ENCODE measurements at regions not wholly inside any gene's neighbourhood (a gene's known extent, or its start where the extent isn't known, plus 50 kb on each side); places are given as distances from the start of the nearest gene placed in this dataset.

DNA sequence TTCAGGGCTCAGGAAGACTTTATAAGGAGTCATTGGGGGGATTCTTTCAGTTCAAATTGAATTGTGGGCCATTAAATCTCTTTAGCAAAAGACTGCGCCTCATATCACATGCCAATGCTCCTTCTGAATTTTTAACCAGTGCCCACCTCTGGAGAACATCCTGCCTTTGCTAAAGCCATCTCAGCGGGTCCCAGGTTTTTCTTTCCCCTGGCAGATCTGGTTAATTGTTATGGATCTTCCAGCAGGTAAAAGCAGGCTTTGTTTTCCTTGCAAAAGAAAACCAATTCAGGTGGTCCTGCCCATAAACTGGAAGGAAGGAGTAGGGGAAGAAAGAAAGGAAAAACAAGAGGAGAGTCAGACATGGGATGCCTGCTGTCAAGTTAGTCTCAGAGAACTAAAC lies 298.2 kb downstream of the LRFN2 start:
- intact Hi-C loops (cut with micrococcal nuclease) = no loop called here

GRCh38 chr6:40287296-40287850 lies 299.8 kb downstream of the LRFN2 start:
- Histone ChIP-seq H3K36me3 (no peaks in the 10 kb centered on the region), H3K27me3 (ENCODE audit: low read depth) (peaks cover 96% of the 10 kb centered on the region), H3K9me3 (replicated peaks) (no peaks in the 10 kb centered on the region), H3K4me1 (no peaks in the 10 kb centered on the region), H3K4me3 (no peak overlapping the region), H3K27ac (replicated peaks) (no peak overlapping the region)
- TF ChIP-seq CTCF (IDR thresholded peaks at IDR 0.05; ENCODE audit: borderline replicate concordance) = no peak
- intact Hi-C loops (cut with micrococcal nuclease) = no loop called here
- DNase-seq = no peak

More for the DNA sequence above, 298.2 kb downstream of the LRFN2 start:
- TF ChIP-seq CTCF (IDR thresholded peaks at IDR 0.05; ENCODE audit: borderline replicate concordance) = no peak
- H3K9me3 ChIP-seq (replicated peaks) = no peaks in the 10 kb centered on the region
- no peak for DNase-seq
- H3K4me1 ChIP-seq = no peaks in the 10 kb centered on the region
- no peaks in the 10 kb centered on the region for H3K36me3 ChIP-seq
- peaks cover 99% of the 10 kb centered on the region for H3K27me3 ChIP-seq (ENCODE audit: low read depth)
- no peak overlapping the region for H3K27ac ChIP-seq (replicated peaks)
- H3K4me3 ChIP-seq = no peak overlapping the region

DNA sequence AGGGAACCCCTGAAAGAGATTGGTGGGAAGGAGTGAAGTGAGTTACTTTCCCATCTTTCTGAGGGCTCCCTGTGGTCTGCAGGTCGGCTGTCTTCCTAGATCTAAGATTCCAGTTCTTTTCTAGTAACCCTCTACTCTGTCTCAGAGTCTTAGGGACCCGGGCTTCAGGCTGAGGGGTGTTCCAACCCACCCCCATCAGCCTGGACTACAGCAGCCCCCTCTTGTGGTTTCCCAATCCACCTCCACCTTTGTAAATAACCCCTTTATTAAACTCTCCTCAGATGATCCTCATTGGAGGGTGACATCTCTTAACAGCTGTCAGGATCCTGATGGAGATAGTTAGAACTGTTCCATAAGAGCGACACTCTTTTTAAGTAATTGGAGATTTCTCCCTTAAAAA lies 300.4 kb downstream of the LRFN2 start:
- no peaks in the 10 kb centered on the region for H3K4me1 ChIP-seq
- H3K36me3 ChIP-seq = no peaks in the 10 kb centered on the region
- peaks cover 96% of the 10 kb centered on the region for H3K27me3 ChIP-seq (ENCODE audit: low read depth)
- H3K9me3 ChIP-seq (replicated peaks) = no peaks in the 10 kb centered on the region
- intact Hi-C loops (cut with micrococcal nuclease) = no loop called here
- DNase-seq = no peak
- TF ChIP-seq CTCF (IDR thresholded peaks at IDR 0.05; ENCODE audit: borderline replicate concordance) = no peak
- no peak overlapping the region for H3K27ac ChIP-seq (replicated peaks)
- H3K4me3 ChIP-seq = no peak overlapping the region

GRCh38 chr6:40285996-40286395 lies 301.2 kb downstream of the LRFN2 start:
- H3K27me3 ChIP-seq (ENCODE audit: low read depth) = peaks cover 96% of the 10 kb centered on the region
- no peak for TF ChIP-seq CTCF (IDR thresholded peaks at IDR 0.05; ENCODE audit: borderline replicate concordance)

GRCh38 chr6:40285535-40285934 lies 301.6 kb downstream of the LRFN2 start:
- H3K36me3 ChIP-seq = no peaks in the 10 kb centered on the region
- no peak for DNase-seq
- H3K4me3 ChIP-seq = no peak overlapping the region
- no peaks in the 10 kb centered on the region for H3K9me3 ChIP-seq (replicated peaks)
- intact Hi-C loops (cut with micrococcal nuclease) = no loop called here
- no peak for TF ChIP-seq CTCF (IDR thresholded peaks at IDR 0.05; ENCODE audit: borderline replicate concordance)
- H3K27ac ChIP-seq (replicated peaks) = no peak overlapping the region
- H3K27me3 ChIP-seq (ENCODE audit: low read depth) = peaks cover 94% of the 10 kb centered on the region
- no peaks in the 10 kb centered on the region for H3K4me1 ChIP-seq

More at GRCh38 chr6:40285996-40286395, 301.2 kb downstream of the LRFN2 start:
- Histone ChIP-seq H3K4me1 (no peaks in the 10 kb centered on the region), H3K27ac (replicated peaks) (no peak overlapping the region), H3K36me3 (no peaks in the 10 kb centered on the region), H3K4me3 (no peak overlapping the region), H3K9me3 (replicated peaks) (no peaks in the 10 kb centered on the region)
- DNase-seq = no peak
- intact Hi-C loops (cut with micrococcal nuclease) = no loop called here

Measured in left ventricle myocardium inferior (tissue), 1 donor.